HepG2 (cell line): ENCODE measurements at regions not wholly inside any gene's neighbourhood (a gene's known extent, or its start where the extent isn't known, plus 50 kb on each side); places are given as distances from the start of the nearest gene placed in this dataset.
A peak's percentile ranks its signal among the peaks of the same experiment; 100 is the strongest.

Experiments
- BORCS8-MEF2B ChIP-seq: sonication (generic); formaldehyde crosslinking; IDR thresholded peaks from 2 replicates; pipeline ENCODE4 v1.8.0; 2022; ENCODE audit warnings: mild to moderate bottlenecking, missing genetic modification reagents
- CSRNP1 ChIP-seq: sonication (generic); formaldehyde crosslinking; IDR thresholded peaks from 2 replicates; pipeline ENCODE4 v1.8.1; 2023; ENCODE audit warnings: mild to moderate bottlenecking, missing genetic modification reagents
- KAT8 ChIP-seq: IDR thresholded peaks from 2 replicates; pipeline ENCODE4 v1.6.1; 2016; ENCODE audit warnings: missing genetic modification reagents, missing compliant biosample characterization
- KLF15 ChIP-seq: sonication (generic); formaldehyde crosslinking; IDR thresholded peaks from 2 replicates; pipeline ENCODE4 v1.8.1; 2023; ENCODE audit warnings: borderline replicate concordance, mild to moderate bottlenecking, inconsistent platforms, missing genetic modification reagents, mixed read lengths
- POGZ ChIP-seq: sonication (generic); formaldehyde crosslinking; IDR thresholded peaks from 2 replicates; pipeline ENCODE4 v1.4.0; 2020; ENCODE audit warnings: mild to moderate bottlenecking, missing genetic modification reagents
- RBFOX2 ChIP-seq: fragments of 200-400 bp; formaldehyde crosslinking; IDR thresholded peaks from 2 replicates; pipeline ENCODE4 v1.6.1; 2017; ENCODE audit warnings: low read depth, mild to moderate bottlenecking, low read length
- STAT5B ChIP-seq: sonication (generic); formaldehyde crosslinking; IDR thresholded peaks from 2 replicates; pipeline ENCODE4 v1.4.0; 2020; ENCODE audit warnings: missing genetic modification reagents
- SYNCRIP ChIP-seq: fragments of 200-400 bp; formaldehyde crosslinking; IDR thresholded peaks from 2 replicates; pipeline ENCODE4 v1.6.1; 2018; ENCODE audit warnings: mild to moderate bottlenecking, low read depth, low read length; ENCODE audit not compliant: insufficient read depth
- TARDBP ChIP-seq: sonication (generic); formaldehyde crosslinking; IDR thresholded peaks from 2 replicates; pipeline ENCODE4 v1.8.0; 2022; ENCODE audit warnings: mild to moderate bottlenecking, missing genetic modification reagents
- TCF7L2 ChIP-seq: IDR thresholded peaks from 2 replicates; pipeline ENCODE4 v1.6.1; 2011; ENCODE audit warnings: mild to moderate bottlenecking, low read depth, low read length, moderate library complexity
- TOE1 ChIP-seq: sonication (generic); formaldehyde crosslinking; IDR thresholded peaks from 2 replicates; pipeline ENCODE4 v1.4.0; 2020; ENCODE audit warnings: mild to moderate bottlenecking, missing genetic modification reagents
- ZFP36L1 ChIP-seq: sonication (generic); formaldehyde crosslinking; IDR thresholded peaks from 2 replicates; pipeline ENCODE4 v1.8.0; 2022; ENCODE audit warnings: mild to moderate bottlenecking, missing genetic modification reagents, moderate library complexity
- ZNF276 ChIP-seq: sonication (generic); formaldehyde crosslinking; IDR thresholded peaks from 2 replicates; pipeline ENCODE4 v1.4.0; 2020; ENCODE audit warnings: mild to moderate bottlenecking, low read depth, missing genetic modification reagents
- ZNF281 ChIP-seq: sonication (generic); formaldehyde crosslinking; IDR thresholded peaks from 2 replicates; pipeline ENCODE4 v1.4.0; 2020; ENCODE audit warnings: missing genetic modification reagents, borderline replicate concordance
- ZNF430 ChIP-seq: sonication (generic); formaldehyde crosslinking; IDR thresholded peaks from 2 replicates; pipeline ENCODE4 v1.9.0; 2021; ENCODE audit warnings: mild to moderate bottlenecking, missing genetic modification reagents
- ZNF460 ChIP-seq: sonication (generic); formaldehyde crosslinking; IDR thresholded peaks from 2 replicates; pipeline ENCODE4 v1.5.1; 2020; ENCODE audit warnings: missing genetic modification reagents, mild to moderate bottlenecking, borderline replicate concordance
- ZNF496 ChIP-seq: sonication (generic); formaldehyde crosslinking; IDR thresholded peaks from 2 replicates; pipeline ENCODE4 v1.8.1; 2023; ENCODE audit warnings: mild to moderate bottlenecking, moderate library complexity, missing genetic modification reagents; ENCODE audit not compliant: insufficient replicate concordance
- ZNF792 ChIP-seq: IDR thresholded peaks from 2 replicates; pipeline ENCODE4 v1.6.1; 2016
- TF ChIP-seq, protein P1 (sequence below): sonication (generic); formaldehyde crosslinking; IDR thresholded peaks from 2 replicates; pipeline ENCODE4 v1.4.0; 2020; ENCODE audit warnings: missing genetic modification reagents

DNA sequence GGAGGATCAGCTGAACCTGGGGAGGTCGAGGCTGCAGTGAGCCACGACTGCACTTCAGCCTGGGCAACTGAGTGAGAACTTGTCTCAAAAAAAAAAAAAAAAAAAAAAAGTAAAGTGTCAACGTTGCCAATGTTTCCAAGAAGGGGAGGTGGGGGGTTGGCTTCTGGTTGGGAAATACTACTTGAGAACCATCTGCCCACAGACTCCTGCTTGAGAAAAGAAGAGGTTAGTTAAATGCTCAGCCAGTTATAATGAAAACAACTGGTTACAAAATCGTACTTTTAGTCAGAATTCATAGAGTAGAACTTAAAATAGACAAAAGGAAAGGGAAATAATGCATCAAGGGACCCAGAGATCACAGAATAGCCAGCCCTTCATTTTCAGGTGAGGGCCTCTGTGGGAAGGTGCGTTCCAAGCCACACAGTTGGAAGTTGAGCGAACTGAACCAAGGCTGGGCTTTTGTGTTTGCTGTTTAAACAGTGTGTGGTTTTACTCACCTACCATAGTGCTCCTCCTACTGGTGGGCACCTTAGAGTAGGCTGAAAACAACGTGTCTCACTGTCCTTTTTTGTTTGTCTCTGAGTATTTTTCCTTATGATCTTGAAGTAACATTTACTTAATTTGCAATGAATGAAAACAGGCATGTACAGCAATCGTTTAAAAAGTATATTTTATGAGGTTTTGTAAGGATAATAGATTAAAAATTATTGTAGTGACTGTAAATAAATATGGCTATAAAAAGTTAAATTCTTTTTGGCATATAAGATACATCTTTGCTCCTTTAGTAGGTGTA is 200.7 kb downstream of the BCAS1 start (continued):
- TF ChIP-seq SYNCRIP (no peak), ZNF276 (CRISPR knock-in tag) (no peak), TCF7L2 (no peak), ZNF792 (CRISPR knock-in tag) (peak; percentile 94; the same call in 1 of the 2 replicates), ZNF496 (CRISPR knock-in tag) (no peak), ZFP36L1 (CRISPR knock-in tag) (peak; percentile 85; the same call in 1 of the 2 replicates), RBFOX2 (0 out of 2 replicates have a peak, but pooled peaks have one; percentile 32), POGZ (CRISPR knock-in tag) (peak; percentile 95), KLF15 (CRISPR knock-in tag) (no peak), CSRNP1 (CRISPR knock-in tag) (peak; percentile 50; the same call in 1 of the 2 replicates), BORCS8-MEF2B (CRISPR knock-in tag) (0 out of 2 replicates have a peak, but pooled peaks have one; percentile 43), KAT8 (peak; percentile 83), TARDBP (CRISPR knock-in tag) (peak; percentile 85), STAT5B (no peak), ZNF430 (peak; percentile 66; the same call in 1 of the 2 replicates), TOE1 (CRISPR knock-in tag) (no peak; the same call in 1 of the 2 replicates), ZNF460 (CRISPR knock-in tag) (no peak), ZNF281 (CRISPR knock-in tag) (0 out of 2 replicates have a peak, but pooled peaks have one; percentile 9)
- TF ChIP-seq, protein P1, sequence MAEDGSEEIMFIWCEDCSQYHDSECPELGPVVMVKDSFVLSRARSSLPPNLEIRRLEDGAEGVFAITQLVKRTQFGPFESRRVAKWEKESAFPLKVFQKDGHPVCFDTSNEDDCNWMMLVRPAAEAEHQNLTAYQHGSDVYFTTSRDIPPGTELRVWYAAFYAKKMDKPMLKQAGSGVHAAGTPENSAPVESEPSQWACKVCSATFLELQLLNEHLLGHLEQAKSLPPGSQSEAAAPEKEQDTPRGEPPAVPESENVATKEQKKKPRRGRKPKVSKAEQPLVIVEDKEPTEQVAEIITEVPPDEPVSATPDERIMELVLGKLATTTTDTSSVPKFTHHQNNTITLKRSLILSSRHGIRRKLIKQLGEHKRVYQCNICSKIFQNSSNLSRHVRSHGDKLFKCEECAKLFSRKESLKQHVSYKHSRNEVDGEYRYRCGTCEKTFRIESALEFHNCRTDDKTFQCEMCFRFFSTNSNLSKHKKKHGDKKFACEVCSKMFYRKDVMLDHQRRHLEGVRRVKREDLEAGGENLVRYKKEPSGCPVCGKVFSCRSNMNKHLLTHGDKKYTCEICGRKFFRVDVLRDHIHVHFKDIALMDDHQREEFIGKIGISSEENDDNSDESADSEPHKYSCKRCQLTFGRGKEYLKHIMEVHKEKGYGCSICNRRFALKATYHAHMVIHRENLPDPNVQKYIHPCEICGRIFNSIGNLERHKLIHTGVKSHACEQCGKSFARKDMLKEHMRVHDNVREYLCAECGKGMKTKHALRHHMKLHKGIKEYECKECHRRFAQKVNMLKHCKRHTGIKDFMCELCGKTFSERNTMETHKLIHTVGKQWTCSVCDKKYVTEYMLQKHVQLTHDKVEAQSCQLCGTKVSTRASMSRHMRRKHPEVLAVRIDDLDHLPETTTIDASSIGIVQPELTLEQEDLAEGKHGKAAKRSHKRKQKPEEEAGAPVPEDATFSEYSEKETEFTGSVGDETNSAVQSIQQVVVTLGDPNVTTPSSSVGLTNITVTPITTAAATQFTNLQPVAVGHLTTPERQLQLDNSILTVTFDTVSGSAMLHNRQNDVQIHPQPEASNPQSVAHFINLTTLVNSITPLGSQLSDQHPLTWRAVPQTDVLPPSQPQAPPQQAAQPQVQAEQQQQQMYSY (CRISPR knock-in tag) = peak; percentile 30; the same call in 1 of the 2 replicates
